ENCODE measurements at regions not wholly inside any gene's neighbourhood (a gene's known extent, or its start where the extent isn't known, plus 50 kb on each side); places are given as distances from the start of the nearest gene placed in this dataset.
A peak's percentile ranks its signal among the peaks of the same experiment; 100 is the strongest.

- H3K27me3 Mint-ChIP-seq: peaks cover 0 to 6% (median 2%) of the 10 kb centered on the region in 5 donors
- no peaks in the 10 kb centered on the region for H3K36me3 Mint-ChIP-seq
- H3K4me1 Mint-ChIP-seq: no peaks in the 10 kb centered on the region
- H3K4me3 Mint-ChIP-seq: no peak overlapping the region
- DNase-seq (peak in 1 of 10 donors; percentile 22), ATAC-seq (no peak)
- no peaks in the 10 kb centered on the region for H3K9me3 Mint-ChIP-seq
- POLR2A ChIA-PET: no interaction called here
- no peak overlapping the region for H3K27ac Mint-ChIP-seq
Measured at GRCh38 chr2:120815292-120815691, 79.6 kb downstream of the GLI2 start.

DNA sequence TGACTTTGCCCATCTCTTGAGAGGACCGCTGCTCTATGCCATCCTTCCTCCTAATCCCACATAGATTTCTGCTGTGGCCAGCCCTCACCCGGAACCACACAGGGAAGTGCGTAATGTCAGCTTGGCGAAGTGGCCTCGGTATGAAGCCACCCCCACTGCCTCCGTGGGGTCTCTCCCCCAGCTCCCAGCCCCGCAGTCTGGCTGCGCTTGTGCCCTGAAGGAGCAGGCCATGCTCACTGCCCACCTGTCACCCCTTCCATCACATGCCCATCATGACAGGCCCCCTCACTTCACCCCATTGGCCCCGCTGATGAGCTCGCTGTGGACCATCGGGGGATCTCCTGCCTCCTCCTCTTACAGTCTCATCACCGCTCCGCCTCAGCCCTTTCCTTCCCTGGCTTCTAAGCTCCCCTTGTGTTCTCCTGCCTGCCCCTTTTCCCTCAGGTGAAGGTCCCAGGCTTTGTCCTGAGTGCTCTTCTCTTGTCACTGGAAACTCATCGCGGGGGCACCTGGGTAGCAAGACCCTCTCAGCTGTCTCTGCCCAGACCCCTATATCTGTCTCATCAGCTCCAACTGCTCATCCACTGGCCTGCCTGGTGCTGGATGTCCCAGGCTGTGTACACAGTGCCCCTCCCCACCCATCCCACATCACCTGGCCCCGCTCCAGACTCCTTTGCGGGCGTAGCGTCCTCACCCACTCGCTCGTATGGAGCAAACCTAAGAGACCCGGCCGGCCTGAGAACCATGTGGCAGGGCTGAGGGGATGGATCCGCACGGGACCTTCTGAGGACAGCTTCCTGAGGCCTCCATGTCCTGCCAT lies 81.7 kb downstream of the GLI2 start:
- Mint-ChIP-seq H3K4me3 (no peak overlapping the region), H3K4me1 (no peaks in the 10 kb centered on the region), H3K36me3 (no peaks in the 10 kb centered on the region), H3K27ac (no peak overlapping the region), H3K27me3 (peaks cover 0 to 2% (median 0%) of the 10 kb centered on the region in 5 donors), H3K9me3 (no peaks in the 10 kb centered on the region)
- POLR2A ChIA-PET: no interaction called here
- no peak for ATAC-seq
- no peak for DNase-seq

- no peaks in the 10 kb centered on the region for H3K36me3 Mint-ChIP-seq
- DNase-seq (no peak), ATAC-seq (no peak)
- H3K4me3 Mint-ChIP-seq: no peak overlapping the region
- H3K9me3 Mint-ChIP-seq: no peaks in the 10 kb centered on the region
- no peak overlapping the region for H3K27ac Mint-ChIP-seq
- peaks cover 0 to 2% (median 0%) of the 10 kb centered on the region in 5 donors for H3K27me3 Mint-ChIP-seq
- H3K4me1 Mint-ChIP-seq: no peaks in the 10 kb centered on the region
- POLR2A ChIA-PET: no interaction called here
Measured at GRCh38 chr2:120817956-120818325, 82.3 kb downstream of the GLI2 start.

DNA sequence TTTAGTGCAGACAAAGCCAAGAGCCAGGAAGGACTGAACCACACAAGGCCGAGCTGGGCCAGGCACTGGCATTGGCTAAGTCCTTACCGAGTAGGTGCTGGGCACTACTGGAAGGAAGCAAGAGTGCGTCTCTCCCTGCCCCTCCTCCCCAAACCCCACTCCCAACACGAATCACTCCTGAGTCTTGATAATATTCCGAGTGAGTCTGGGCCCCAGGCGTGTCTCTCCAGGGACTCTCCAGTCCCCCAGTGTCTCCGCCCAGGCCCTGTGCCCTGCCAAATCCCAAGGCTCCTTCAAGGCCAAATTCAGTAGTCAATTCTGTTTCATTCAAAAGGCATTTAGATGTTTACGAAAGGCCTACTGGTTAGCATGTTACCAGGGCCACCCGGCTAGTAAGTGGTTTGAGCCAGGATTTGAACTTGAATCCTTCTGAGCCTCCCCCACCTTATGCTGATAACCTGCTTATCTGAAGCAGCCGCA lies 82.8 kb downstream of the GLI2 start:
- POLR2A ChIA-PET: no interaction called here
- Mint-ChIP-seq H3K27ac (no peak overlapping the region), H3K4me1 (no peaks in the 10 kb centered on the region), H3K9me3 (no peaks in the 10 kb centered on the region), H3K4me3 (no peak overlapping the region), H3K27me3 (peaks cover 0 to 3% (median 0%) of the 10 kb centered on the region in 5 donors), H3K36me3 (no peaks in the 10 kb centered on the region)
- ATAC-seq (no peak), DNase-seq (peak in 1 of 10 donors; percentile 52)

DNA sequence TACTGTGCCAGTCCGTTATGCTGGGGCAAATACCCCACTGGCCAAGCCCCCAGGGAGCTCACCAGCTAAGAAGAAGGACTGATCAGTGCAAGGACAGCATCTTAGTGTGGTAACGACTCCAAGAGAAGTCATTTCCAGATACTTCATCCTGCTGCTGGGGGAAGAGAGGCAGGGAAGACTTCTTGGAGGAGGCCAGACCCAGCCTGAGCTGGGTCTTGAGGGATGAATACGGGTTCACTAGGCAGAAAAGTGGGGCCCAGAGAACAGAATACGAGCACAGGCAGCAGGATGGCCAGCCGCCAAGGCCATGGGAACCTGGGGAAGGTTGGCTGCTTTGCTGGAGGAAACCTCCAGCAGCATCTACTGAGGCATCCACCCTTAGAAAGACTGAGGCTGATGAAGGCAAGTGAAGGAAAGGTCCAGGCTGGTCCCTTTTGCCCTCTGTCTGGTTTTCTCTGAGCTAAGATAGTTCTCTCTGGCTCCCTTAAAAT lies 84.1 kb downstream of the GLI2 start:
- POLR2A ChIA-PET: no interaction called here
- no peaks in the 10 kb centered on the region for H3K4me1 Mint-ChIP-seq
- peaks cover 0 to 3% (median 0%) of the 10 kb centered on the region in 5 donors for H3K27me3 Mint-ChIP-seq
- no peak overlapping the region for H3K27ac Mint-ChIP-seq
- no peak overlapping the region for H3K4me3 Mint-ChIP-seq
- DNase-seq (no peak), ATAC-seq (no peak)
- no peaks in the 10 kb centered on the region for H3K9me3 Mint-ChIP-seq
- H3K36me3 Mint-ChIP-seq: no peaks in the 10 kb centered on the region

GRCh38 chr2:120820263-120820952 lies 84.7 kb downstream of the GLI2 start:
- POLR2A ChIA-PET: no interaction called here
- no peak for ATAC-seq
- no peak overlapping the region for H3K27ac Mint-ChIP-seq
- no peak for DNase-seq
- H3K4me1 Mint-ChIP-seq: no peaks in the 10 kb centered on the region
- H3K27me3 Mint-ChIP-seq: peaks cover 0 to 3% (median 0%) of the 10 kb centered on the region in 5 donors
- H3K4me3 Mint-ChIP-seq: no peak overlapping the region
- H3K36me3 Mint-ChIP-seq: no peaks in the 10 kb centered on the region
- no peaks in the 10 kb centered on the region for H3K9me3 Mint-ChIP-seq

- Mint-ChIP-seq H3K4me3 (no peak overlapping the region), H3K27ac (no peak overlapping the region), H3K27me3 (peaks cover 0 to 3% (median 0%) of the 10 kb centered on the region in 5 donors), H3K4me1 (no peaks in the 10 kb centered on the region), H3K36me3 (no peaks in the 10 kb centered on the region), H3K9me3 (no peaks in the 10 kb centered on the region)
- POLR2A ChIA-PET: no interaction called here
- DNase-seq: no peak
- no peak for ATAC-seq
Measured at GRCh38 chr2:120820953-120821279, 85.2 kb downstream of the GLI2 start.

GRCh38 chr2:120821446-120822160 lies 85.9 kb downstream of the GLI2 start:
- ATAC-seq (no peak), DNase-seq (no peak)
- H3K36me3 Mint-ChIP-seq: no peaks in the 10 kb centered on the region
- H3K27ac Mint-ChIP-seq: no peak overlapping the region
- no peaks in the 10 kb centered on the region for H3K4me1 Mint-ChIP-seq
- H3K9me3 Mint-ChIP-seq: no peaks in the 10 kb centered on the region
- H3K4me3 Mint-ChIP-seq: no peak overlapping the region
- peaks cover 0 to 3% (median 0%) of the 10 kb centered on the region in 5 donors for H3K27me3 Mint-ChIP-seq
- POLR2A ChIA-PET: no interaction called here

GRCh38 chr2:120822933-120823332 lies 87.3 kb downstream of the GLI2 start:
- DNase-seq: no peak
- H3K27me3 Mint-ChIP-seq: peaks cover 0 to 3% (median 0%) of the 10 kb centered on the region in 5 donors
- H3K36me3 Mint-ChIP-seq: no peaks in the 10 kb centered on the region
- no peak for ATAC-seq
- H3K4me1 Mint-ChIP-seq: no peaks in the 10 kb centered on the region
- peak overlapping the region in 1 of 10 donors; percentile 62 for H3K27ac Mint-ChIP-seq
- no peak overlapping the region for H3K4me3 Mint-ChIP-seq
- H3K9me3 Mint-ChIP-seq: no peaks in the 10 kb centered on the region
- POLR2A ChIA-PET: no interaction called here

- POLR2A ChIA-PET: no interaction called here
- no peak for ATAC-seq
- no peaks in the 10 kb centered on the region for H3K9me3 Mint-ChIP-seq
Measured at GRCh38 chr2:120823551-120823950, 87.9 kb downstream of the GLI2 start.

DNA sequence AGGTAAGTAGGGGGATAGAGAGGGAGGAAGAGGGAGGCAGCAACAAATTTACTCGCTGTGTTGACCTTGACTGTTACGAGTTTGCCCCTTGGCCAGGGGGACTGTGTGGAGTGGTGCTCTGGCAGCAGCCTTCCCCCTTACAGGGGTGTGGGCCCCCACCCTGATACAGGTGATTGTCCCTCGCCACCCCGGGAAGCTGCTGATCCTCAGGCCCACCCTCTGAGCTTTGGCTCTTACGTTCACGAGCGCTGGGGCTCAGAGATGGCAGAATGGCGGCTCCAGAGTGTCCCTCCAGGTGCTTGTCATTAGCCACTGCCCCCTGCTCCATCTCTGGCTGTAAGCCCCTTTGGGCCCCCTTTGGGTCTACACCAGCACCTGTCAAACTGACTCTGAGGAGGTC lies 88.6 kb downstream of the GLI2 start:
- Mint-ChIP-seq H3K36me3 (no peaks in the 10 kb centered on the region), H3K4me1 (no peaks in the 10 kb centered on the region), H3K4me3 (no peak overlapping the region), H3K27ac (no peak overlapping the region), H3K9me3 (no peaks in the 10 kb centered on the region), H3K27me3 (peaks cover 0 to 3% (median 0%) of the 10 kb centered on the region in 5 donors)
- POLR2A ChIA-PET: no interaction called here
- DNase-seq: no peak
- no peak for ATAC-seq

More at GRCh38 chr2:120823551-120823950, 87.9 kb downstream of the GLI2 start:
- no peak for DNase-seq
- H3K4me1 Mint-ChIP-seq: no peaks in the 10 kb centered on the region
- H3K27me3 Mint-ChIP-seq: peaks cover 0 to 3% (median 0%) of the 10 kb centered on the region in 5 donors
- no peaks in the 10 kb centered on the region for H3K36me3 Mint-ChIP-seq
- no peak overlapping the region for H3K4me3 Mint-ChIP-seq
- H3K27ac Mint-ChIP-seq: no peak overlapping the region

DNA sequence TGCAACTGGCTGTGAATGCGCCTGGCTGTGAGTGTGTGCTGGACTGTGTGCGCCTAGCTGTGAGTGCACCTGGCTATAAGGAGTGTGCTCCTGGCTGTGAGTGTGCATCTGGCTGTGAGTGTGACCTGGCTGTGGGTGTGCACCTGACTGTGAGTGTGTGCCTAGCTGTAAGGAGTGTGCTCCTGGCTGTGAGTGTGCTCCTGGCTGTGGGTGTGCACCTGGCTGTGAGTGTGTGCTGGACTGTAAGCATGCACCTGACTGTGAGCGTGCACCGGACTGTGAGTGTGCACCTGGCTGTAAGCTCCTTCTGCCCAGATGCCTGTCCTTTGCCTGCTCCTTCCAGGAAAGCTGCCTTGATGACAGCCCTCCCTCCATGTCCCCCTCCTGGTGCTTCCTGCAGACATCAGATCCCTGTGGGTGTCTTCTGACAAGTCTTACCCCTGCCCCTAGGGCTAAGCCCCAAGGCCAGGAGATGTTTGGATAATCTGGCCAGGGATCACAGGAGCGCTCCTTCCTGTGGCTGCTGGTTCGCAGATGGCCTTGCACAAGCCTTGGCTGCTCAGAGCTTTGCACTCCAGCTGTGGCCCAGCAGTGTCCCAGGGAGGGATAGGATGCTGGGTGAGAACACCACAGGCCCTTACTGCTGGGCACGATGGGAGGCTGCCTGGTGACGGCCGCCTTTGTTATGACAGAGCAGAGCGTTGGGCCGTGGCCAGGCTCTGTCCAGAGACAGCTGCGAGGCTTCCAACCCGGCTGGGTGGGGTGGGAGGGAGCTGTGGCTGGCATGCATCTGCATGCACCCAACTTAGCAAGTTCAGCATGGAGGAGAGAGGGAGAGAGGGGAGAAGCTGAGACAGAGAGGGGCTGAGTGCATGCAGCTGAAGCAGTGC lies 89.9 kb downstream of the GLI2 start:
- DNase-seq (no peak), ATAC-seq (no peak)
- no peaks in the 10 kb centered on the region for H3K36me3 Mint-ChIP-seq
- POLR2A ChIA-PET: no interaction called here
- H3K4me3 Mint-ChIP-seq: no peak overlapping the region
- H3K4me1 Mint-ChIP-seq: no peaks in the 10 kb centered on the region
- peak overlapping the region in 1 of 10 donors; percentile 33 for H3K27ac Mint-ChIP-seq
- H3K9me3 Mint-ChIP-seq: no peaks in the 10 kb centered on the region
- peaks cover 0 to 3% (median 0%) of the 10 kb centered on the region in 5 donors for H3K27me3 Mint-ChIP-seq

All from naive thymus-derived CD8-positive, alpha-beta T cell (primary cell).